ENCODE measurements at regions not wholly inside any gene's neighbourhood (a gene's known extent, or its start where the extent isn't known, plus 50 kb on each side); places are given as distances from the start of the nearest gene placed in this dataset.

GRCh38 chr4:138909587-138909986 is 106.0 kb upstream of the NOCT start:
- Histone ChIP-seq H3K27ac (ENCODE audit: low read length) (no peak overlapping the region), H3K27me3 (replicated peaks in 1 of 2; ENCODE audit: control insufficient read depth in 2 of 2, extremely low read depth in 1 of 2, insufficient read depth in 2 of 2, low read length in 1 of 2) (peaks cover 0 to 3% of the 10 kb centered on the region in 2 experiments), H3K4me3 (ENCODE audit: control insufficient read depth in 1 of 2, extremely low read depth in 1 of 2, low read length in 1 of 2) (no peak overlapping the region), H3K36me3 (ENCODE audit: control insufficient read depth in 2 of 2, extremely low read depth in 1 of 2, insufficient read depth in 1 of 2, low read length in 1 of 2) (no peaks in the 10 kb centered on the region), H3K9me3 (no peaks in the 10 kb centered on the region), H3K4me1 (ENCODE audit: control insufficient read depth in 1 of 2, extremely low read depth in 1 of 2, insufficient read depth in 2 of 2, low read length in 2 of 2) (no peaks in the 10 kb centered on the region)
- ChIA-PET CTCF (no interaction called here), POLR2A (no interaction called here)
- no peaks in the 10 kb centered on the region for H3K9me3 Mint-ChIP-seq
- H3K4me3 Mint-ChIP-seq: no peak overlapping the region
- no peaks in the 10 kb centered on the region for H3K4me1 Mint-ChIP-seq
- no peak overlapping the region for H3K27ac Mint-ChIP-seq
- 93% methylated on average over 3 of the region's 4 CpGs for WGBS (ENCODE audit: insufficient coverage)
- no peak for DNase-seq
- no peak for ATAC-seq (replicated peaks in 1 of 4)
- no peaks in the 10 kb centered on the region for H3K36me3 Mint-ChIP-seq
- peaks cover 0 to 3% of the 10 kb centered on the region in 2 donors for H3K27me3 Mint-ChIP-seq

- POLR2A ChIA-PET: no interaction called here
- Histone ChIP-seq H3K27me3 (replicated peaks in 1 of 2; ENCODE audit: control insufficient read depth in 2 of 2, extremely low read depth in 1 of 2, insufficient read depth in 2 of 2, low read length in 1 of 2) (peaks cover 0 to 3% of the 10 kb centered on the region in 2 experiments), H3K27ac (ENCODE audit: low read length) (no peak overlapping the region), H3K4me1 (ENCODE audit: control insufficient read depth in 1 of 2, extremely low read depth in 1 of 2, insufficient read depth in 2 of 2, low read length in 2 of 2) (no peaks in the 10 kb centered on the region), H3K36me3 (ENCODE audit: control insufficient read depth in 2 of 2, extremely low read depth in 1 of 2, insufficient read depth in 1 of 2, low read length in 1 of 2) (no peaks in the 10 kb centered on the region), H3K9me3 (no peaks in the 10 kb centered on the region), H3K4me3 (ENCODE audit: control insufficient read depth in 1 of 2, extremely low read depth in 1 of 2, low read length in 1 of 2) (no peak overlapping the region)
- Mint-ChIP-seq H3K9me3 (no peaks in the 10 kb centered on the region), H3K4me3 (no peak overlapping the region), H3K27me3 (peaks cover 0 to 3% of the 10 kb centered on the region in 2 donors), H3K36me3 (no peaks in the 10 kb centered on the region), H3K4me1 (no peaks in the 10 kb centered on the region), H3K27ac (no peak overlapping the region)
- CTCF ChIA-PET: no interaction called here
- no CpG with 5 or more reads among the region's 5 CpGs for WGBS (ENCODE audit: insufficient coverage)
- DNase-seq (no peak), ATAC-seq (replicated peaks in 1 of 4) (no peak)
Measured at GRCh38 chr4:138908134-138908533, 107.4 kb upstream of the NOCT start.

GRCh38 chr4:138907174-138907573 is 108.4 kb upstream of the NOCT start:
- WGBS (ENCODE audit: insufficient coverage): 89% methylated on average over 4 of the region's 5 CpGs
- POLR2A ChIA-PET: interaction anchor here in 1 of 2 donors (0.6 kb wide), 1 partner anchor 1669 kb away, joined by 4 read pairs; no protein-coding TSS in a partner anchor

DNA sequence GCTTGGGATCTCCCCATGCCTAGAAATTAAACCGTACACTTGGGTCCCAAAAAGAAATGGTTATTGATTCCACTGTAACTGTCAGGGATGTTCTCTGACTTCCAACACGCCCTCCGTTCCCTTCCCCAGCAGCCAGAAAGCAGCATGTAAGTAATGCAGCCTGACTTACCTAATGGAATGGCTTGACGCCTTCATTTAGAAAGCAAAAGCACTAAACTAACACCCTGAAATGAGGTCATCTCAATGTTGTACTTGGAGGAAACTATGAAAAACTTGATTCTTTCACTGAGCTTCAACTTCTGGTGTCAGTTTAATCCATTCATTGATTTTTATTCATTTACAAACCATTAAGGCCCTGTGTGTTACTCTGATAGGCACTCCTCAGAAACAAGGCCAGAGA is 110.8 kb upstream of the NOCT start:
- no peak overlapping the region for H3K4me3 ChIP-seq (ENCODE audit: control insufficient read depth in 1 of 2, extremely low read depth in 1 of 2, low read length in 1 of 2)
- no peaks in the 10 kb centered on the region for H3K4me1 ChIP-seq (ENCODE audit: control insufficient read depth in 1 of 2, extremely low read depth in 1 of 2, insufficient read depth in 2 of 2, low read length in 2 of 2)
- H3K27ac ChIP-seq (ENCODE audit: low read length): no peak overlapping the region
- CTCF ChIA-PET: no interaction called here
- peaks cover 0 to 3% of the 10 kb centered on the region in 2 experiments for H3K27me3 ChIP-seq (replicated peaks in 1 of 2; ENCODE audit: control insufficient read depth in 2 of 2, extremely low read depth in 1 of 2, insufficient read depth in 2 of 2, low read length in 1 of 2)
- Mint-ChIP-seq H3K36me3 (no peaks in the 10 kb centered on the region), H3K27ac (no peak overlapping the region), H3K9me3 (no peaks in the 10 kb centered on the region), H3K27me3 (no peaks in the 10 kb centered on the region), H3K4me1 (no peaks in the 10 kb centered on the region), H3K4me3 (no peak overlapping the region)
- no peak for DNase-seq
- ATAC-seq (replicated peaks in 1 of 4): no peak
- no peaks in the 10 kb centered on the region for H3K36me3 ChIP-seq (ENCODE audit: control insufficient read depth in 2 of 2, extremely low read depth in 1 of 2, insufficient read depth in 1 of 2, low read length in 1 of 2)
- POLR2A ChIA-PET: no interaction called here
- no CpG with 5 or more reads among the region's 4 CpGs for WGBS (ENCODE audit: insufficient coverage)
- H3K9me3 ChIP-seq: no peaks in the 10 kb centered on the region

More at GRCh38 chr4:138907174-138907573, 108.4 kb upstream of the NOCT start:
- CTCF ChIA-PET: no interaction called here
- ATAC-seq (replicated peaks in 1 of 4): no peak
- Mint-ChIP-seq H3K4me3 (no peak overlapping the region), H3K27ac (no peak overlapping the region), H3K4me1 (no peaks in the 10 kb centered on the region), H3K9me3 (no peaks in the 10 kb centered on the region), H3K27me3 (peaks cover 0 to 3% of the 10 kb centered on the region in 2 donors), H3K36me3 (no peaks in the 10 kb centered on the region)
- no peak overlapping the region for H3K4me3 ChIP-seq (ENCODE audit: control insufficient read depth in 1 of 2, extremely low read depth in 1 of 2, low read length in 1 of 2)
- H3K4me1 ChIP-seq (ENCODE audit: control insufficient read depth in 1 of 2, extremely low read depth in 1 of 2, insufficient read depth in 2 of 2, low read length in 2 of 2): no peaks in the 10 kb centered on the region
- no peaks in the 10 kb centered on the region for H3K9me3 ChIP-seq
- H3K36me3 ChIP-seq (ENCODE audit: control insufficient read depth in 2 of 2, extremely low read depth in 1 of 2, insufficient read depth in 1 of 2, low read length in 1 of 2): no peaks in the 10 kb centered on the region
- peaks cover 0 to 3% of the 10 kb centered on the region in 2 experiments for H3K27me3 ChIP-seq (replicated peaks in 1 of 2; ENCODE audit: control insufficient read depth in 2 of 2, extremely low read depth in 1 of 2, insufficient read depth in 2 of 2, low read length in 1 of 2)
- H3K27ac ChIP-seq (ENCODE audit: low read length): no peak overlapping the region
- no peak for DNase-seq

DNA sequence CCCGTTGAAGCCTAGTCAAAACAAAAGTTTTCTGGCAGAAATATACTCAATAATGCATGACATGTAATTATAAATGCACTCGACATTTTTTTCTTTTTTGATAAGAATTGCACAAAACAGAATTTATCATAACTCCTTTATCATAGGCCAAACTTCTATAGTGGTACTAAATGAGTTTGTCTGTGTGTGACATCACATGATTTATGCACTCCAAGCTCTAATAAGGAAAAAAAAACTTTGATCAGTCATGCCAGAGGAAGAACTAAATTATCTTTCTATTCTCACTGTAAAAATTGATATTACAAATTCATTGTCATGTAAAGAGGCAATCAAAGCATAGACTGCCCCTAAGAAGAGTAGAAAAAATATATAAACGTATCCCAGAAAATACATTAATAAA is 112.4 kb upstream of the NOCT start:
- DNase-seq (no peak), ATAC-seq (replicated peaks in 1 of 4) (no peak)
- H3K27ac ChIP-seq (ENCODE audit: low read length): no peak overlapping the region
- Mint-ChIP-seq H3K4me1 (no peaks in the 10 kb centered on the region), H3K27me3 (no peaks in the 10 kb centered on the region), H3K4me3 (no peak overlapping the region), H3K36me3 (no peaks in the 10 kb centered on the region), H3K27ac (no peak overlapping the region), H3K9me3 (no peaks in the 10 kb centered on the region)
- no peaks in the 10 kb centered on the region for H3K9me3 ChIP-seq
- no peak overlapping the region for H3K4me3 ChIP-seq (ENCODE audit: control insufficient read depth in 1 of 2, extremely low read depth in 1 of 2, low read length in 1 of 2)
- no peaks in the 10 kb centered on the region for H3K36me3 ChIP-seq (ENCODE audit: control insufficient read depth in 2 of 2, extremely low read depth in 1 of 2, insufficient read depth in 1 of 2, low read length in 1 of 2)
- POLR2A ChIA-PET: no interaction called here
- peaks cover 0 to 3% of the 10 kb centered on the region in 2 experiments for H3K27me3 ChIP-seq (replicated peaks in 1 of 2; ENCODE audit: control insufficient read depth in 2 of 2, extremely low read depth in 1 of 2, insufficient read depth in 2 of 2, low read length in 1 of 2)
- H3K4me1 ChIP-seq (ENCODE audit: control insufficient read depth in 1 of 2, extremely low read depth in 1 of 2, insufficient read depth in 2 of 2, low read length in 2 of 2): no peaks in the 10 kb centered on the region
- CTCF ChIA-PET: no interaction called here
- WGBS (ENCODE audit: insufficient coverage): no CpG with 5 or more reads among the region's 3 CpGs

DNA sequence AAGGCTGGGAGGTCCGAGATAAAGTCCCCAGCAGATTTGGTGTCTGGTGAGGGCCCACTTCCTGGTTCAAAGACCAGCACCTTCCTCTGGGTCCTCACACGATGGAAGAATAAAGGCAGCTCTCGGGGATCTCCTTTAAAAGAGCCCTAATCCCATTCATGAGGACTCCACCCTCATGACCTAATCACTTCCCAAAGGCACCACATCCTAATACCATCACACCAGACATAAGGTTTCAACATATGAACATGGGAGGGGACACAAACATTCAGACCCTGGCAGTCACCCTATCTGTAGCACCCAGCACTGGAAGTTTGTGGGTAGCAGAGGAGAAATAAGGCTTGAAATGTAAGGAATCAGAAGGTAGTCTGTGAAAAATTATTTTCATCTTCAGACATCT is 112.9 kb upstream of the NOCT start:
- H3K4me3 Mint-ChIP-seq: no peak overlapping the region
- no peak overlapping the region for H3K27ac ChIP-seq (ENCODE audit: low read length)
- no peaks in the 10 kb centered on the region for H3K27me3 Mint-ChIP-seq
- H3K36me3 ChIP-seq (ENCODE audit: control insufficient read depth in 2 of 2, extremely low read depth in 1 of 2, insufficient read depth in 1 of 2, low read length in 1 of 2): no peaks in the 10 kb centered on the region
- H3K27me3 ChIP-seq (replicated peaks in 1 of 2; ENCODE audit: control insufficient read depth in 2 of 2, extremely low read depth in 1 of 2, insufficient read depth in 2 of 2, low read length in 1 of 2): peaks cover 0 to 3% of the 10 kb centered on the region in 2 experiments
- H3K36me3 Mint-ChIP-seq: no peaks in the 10 kb centered on the region
- no peaks in the 10 kb centered on the region for H3K9me3 Mint-ChIP-seq
- no peaks in the 10 kb centered on the region for H3K4me1 Mint-ChIP-seq
- no peak for ATAC-seq (replicated peaks in 1 of 4)
- ChIA-PET POLR2A (no interaction called here), CTCF (no interaction called here)
- no peak overlapping the region for H3K27ac Mint-ChIP-seq
- no peaks in the 10 kb centered on the region for H3K9me3 ChIP-seq
- 73% methylated on average over 2 of the region's 3 CpGs for WGBS (ENCODE audit: insufficient coverage)
- H3K4me1 ChIP-seq (ENCODE audit: control insufficient read depth in 1 of 2, extremely low read depth in 1 of 2, insufficient read depth in 2 of 2, low read length in 2 of 2): no peaks in the 10 kb centered on the region
- no peak for DNase-seq
- H3K4me3 ChIP-seq (ENCODE audit: control insufficient read depth in 1 of 2, extremely low read depth in 1 of 2, low read length in 1 of 2): no peak overlapping the region

- Mint-ChIP-seq H3K27ac (no peak overlapping the region), H3K4me3 (no peak overlapping the region), H3K4me1 (no peaks in the 10 kb centered on the region), H3K27me3 (no peaks in the 10 kb centered on the region), H3K9me3 (no peaks in the 10 kb centered on the region), H3K36me3 (no peaks in the 10 kb centered on the region)
- DNase-seq (no peak), ATAC-seq (replicated peaks in 1 of 4) (no peak)
- Histone ChIP-seq H3K4me3 (ENCODE audit: control insufficient read depth in 1 of 2, extremely low read depth in 1 of 2, low read length in 1 of 2) (no peak overlapping the region), H3K27me3 (replicated peaks in 1 of 2; ENCODE audit: control insufficient read depth in 2 of 2, extremely low read depth in 1 of 2, insufficient read depth in 2 of 2, low read length in 1 of 2) (peaks cover 0 to 3% of the 10 kb centered on the region in 2 experiments), H3K4me1 (ENCODE audit: control insufficient read depth in 1 of 2, extremely low read depth in 1 of 2, insufficient read depth in 2 of 2, low read length in 2 of 2) (no peaks in the 10 kb centered on the region), H3K27ac (ENCODE audit: low read length) (no peak overlapping the region), H3K36me3 (ENCODE audit: control insufficient read depth in 2 of 2, extremely low read depth in 1 of 2, insufficient read depth in 1 of 2, low read length in 1 of 2) (no peaks in the 10 kb centered on the region), H3K9me3 (no peaks in the 10 kb centered on the region)
- CTCF ChIA-PET: no interaction called here
- 72% methylated on average over 3 of the region's 4 CpGs for WGBS (ENCODE audit: insufficient coverage)
- POLR2A ChIA-PET: no interaction called here
Measured at GRCh38 chr4:138901177-138901576, 114.4 kb upstream of the NOCT start.

Measured in T-cell (primary cell).